H4 (cell line): ENCODE measurements at regions not wholly inside any gene's neighbourhood (a gene's known extent, or its start where the extent isn't known, plus 50 kb on each side); places are given as distances from the start of the nearest gene placed in this dataset.
A peak's percentile ranks its signal among the peaks of the same experiment; 100 is the strongest.

Experiments
- DNase-seq: peaks from one replicate; pipeline ENCODE4 v3.0.0-alpha.2; 2015; ENCODE audit warnings: low spot score

- no peak for DNase-seq
These were observed 671.4 kb downstream of the ZNF674 start for GRCh38 chrX:45873781-45874180.

- no peak for DNase-seq
These were observed 671.8 kb upstream of the DIPK2B start for GRCh38 chrX:45872480-45872879.

- no peak for DNase-seq
These were observed 667.7 kb upstream of the DIPK2B start for GRCh38 chrX:45868425-45868824.

- DNase-seq = no peak
These were observed 662.1 kb upstream of the DIPK2B start for GRCh38 chrX:45862801-45863200.

GRCh38 chrX:45860450-45860849 is 659.8 kb upstream of the DIPK2B start:
- no peak for DNase-seq

- no peak for DNase-seq
These were observed 658.7 kb upstream of the DIPK2B start for GRCh38 chrX:45859407-45859806.

- DNase-seq = no peak
These were observed 652.2 kb upstream of the DIPK2B start for GRCh38 chrX:45852884-45853283.

GRCh38 chrX:45851434-45851991 is 650.8 kb upstream of the DIPK2B start:
- DNase-seq = peak; percentile 20

GRCh38 chrX:45850775-45851433 is 650.2 kb upstream of the DIPK2B start:
- DNase-seq = peak; percentile 8

- no peak for DNase-seq
These were observed 649.6 kb upstream of the DIPK2B start for GRCh38 chrX:45850197-45850774.

- DNase-seq = peak; percentile 83
These were observed 648.7 kb upstream of the DIPK2B start for GRCh38 chrX:45849261-45849862.

GRCh38 chrX:45847961-45848360 is 647.3 kb upstream of the DIPK2B start:
- no peak for DNase-seq

- no peak for DNase-seq
These were observed 645.7 kb upstream of the DIPK2B start for GRCh38 chrX:45846328-45846727.

- no peak for DNase-seq
These were observed 644.5 kb upstream of the DIPK2B start for GRCh38 chrX:45845142-45845541.

- DNase-seq = peak; percentile 37
These were observed 642.8 kb upstream of the DIPK2B start for GRCh38 chrX:45843518-45843917.

GRCh38 chrX:45842926-45843315 is 642.2 kb upstream of the DIPK2B start:
- DNase-seq = no peak

GRCh38 chrX:45842207-45842925 is 641.7 kb upstream of the DIPK2B start:
- DNase-seq = no peak

- DNase-seq = no peak
These were observed 639.8 kb upstream of the DIPK2B start for GRCh38 chrX:45840411-45840950.

GRCh38 chrX:45830343-45830742 is 629.7 kb upstream of the DIPK2B start:
- no peak for DNase-seq

- peak; percentile 88 for DNase-seq
These were observed 623.8 kb upstream of the DIPK2B start for GRCh38 chrX:45824471-45824870.

GRCh38 chrX:45823536-45823935 is 622.9 kb upstream of the DIPK2B start:
- DNase-seq = no peak

- no peak for DNase-seq
These were observed 621.4 kb upstream of the DIPK2B start for GRCh38 chrX:45822124-45822523.
